ENCODE measurements at regions not wholly inside any gene's neighbourhood (a gene's known extent, or its start where the extent isn't known, plus 50 kb on each side); places are given as distances from the start of the nearest gene placed in this dataset.
A peak's percentile ranks its signal among the peaks of the same experiment; 100 is the strongest.
"Not testable (repeated sequence)": the region's sequence is repeated elsewhere in the genome, so short reads cannot be mapped to it uniquely, and the experiment has no call there.

DNA sequence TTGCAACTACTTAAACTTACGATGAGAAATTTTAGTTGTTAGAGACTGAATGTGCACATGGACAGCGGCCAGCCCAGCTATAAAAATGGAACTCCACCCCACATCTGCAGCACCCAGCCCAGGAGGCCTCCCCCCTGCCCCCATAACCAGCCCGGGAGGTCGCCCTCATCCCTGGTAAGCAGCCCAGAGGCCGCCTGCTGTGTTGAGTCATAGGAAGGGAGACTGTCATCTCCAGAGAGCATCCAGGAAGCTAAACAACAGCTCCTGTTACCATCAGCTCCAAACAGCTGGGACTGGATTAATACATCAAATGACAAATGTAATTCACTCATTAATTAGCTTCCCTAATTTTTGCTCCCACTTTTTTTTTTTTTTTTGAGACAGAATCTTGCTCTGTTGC is 5452.7 kb upstream of the TPTE start:
- H3K9me3 ChIP-seq; DNase-seq; ATAC-seq; H3K4me3 ChIP-seq; H3K27me3 ChIP-seq; H3K36me3 ChIP-seq (replicated peaks in 1 of 2; ENCODE audit: insufficient read depth in 1 of 2, low read depth in 2 of 2); intact Hi-C loops (cut with DNase I); H3K4me1 ChIP-seq; H3K27ac ChIP-seq: not testable (repeated sequence)
- WGBS, 2 donors: no CpG with 5 or more reads among the region's 5 CpGs

GRCh38 chr21:5071180-5071579 is 5450.2 kb upstream of the TPTE start:
- H3K9me3 ChIP-seq; H3K4me3 ChIP-seq; H3K4me1 ChIP-seq; H3K27me3 ChIP-seq; DNase-seq; H3K27ac ChIP-seq; ATAC-seq; H3K36me3 ChIP-seq (replicated peaks in 1 of 2; ENCODE audit: insufficient read depth in 1 of 2, low read depth in 2 of 2); intact Hi-C loops (cut with DNase I): not testable (repeated sequence)
- no CpG with 5 or more reads among the region's 2 CpGs for WGBS, 2 donors

- WGBS, 2 donors: no CpG with 5 or more reads among the region's 7 CpGs
- intact Hi-C loops (cut with DNase I); H3K9me3 ChIP-seq; H3K36me3 ChIP-seq (replicated peaks in 1 of 2; ENCODE audit: insufficient read depth in 1 of 2, low read depth in 2 of 2); H3K27me3 ChIP-seq; H3K27ac ChIP-seq; H3K4me1 ChIP-seq; H3K4me3 ChIP-seq; DNase-seq: not testable (repeated sequence)
- peak; percentile 42 for ATAC-seq
Measured at GRCh38 chr21:5076854-5077253, 5444.5 kb upstream of the TPTE start.

- DNase-seq; H3K4me1 ChIP-seq; H3K36me3 ChIP-seq (replicated peaks in 1 of 2; ENCODE audit: insufficient read depth in 1 of 2, low read depth in 2 of 2); H3K27ac ChIP-seq; ATAC-seq; H3K27me3 ChIP-seq; intact Hi-C loops (cut with DNase I); H3K9me3 ChIP-seq; H3K4me3 ChIP-seq: not testable (repeated sequence)
- WGBS, 2 donors: no CpG with 5 or more reads among the region's 8 CpGs
Measured at GRCh38 chr21:5079361-5079760, 5442.0 kb upstream of the TPTE start.

GRCh38 chr21:5080015-5080414 is 5441.4 kb upstream of the TPTE start:
- ATAC-seq; H3K27ac ChIP-seq; H3K9me3 ChIP-seq; H3K4me1 ChIP-seq; intact Hi-C loops (cut with DNase I); DNase-seq; H3K27me3 ChIP-seq; H3K4me3 ChIP-seq; H3K36me3 ChIP-seq (replicated peaks in 1 of 2; ENCODE audit: insufficient read depth in 1 of 2, low read depth in 2 of 2): not testable (repeated sequence)
- WGBS, 2 donors: no CpG with 5 or more reads among the region's 5 CpGs

GRCh38 chr21:5084246-5084645 is 5437.1 kb upstream of the TPTE start:
- H3K27ac ChIP-seq; ATAC-seq; H3K9me3 ChIP-seq; H3K36me3 ChIP-seq (replicated peaks in 1 of 2; ENCODE audit: insufficient read depth in 1 of 2, low read depth in 2 of 2); H3K4me3 ChIP-seq; H3K27me3 ChIP-seq; DNase-seq; intact Hi-C loops (cut with DNase I); H3K4me1 ChIP-seq: not testable (repeated sequence)
- 75% methylated on average over 4 of the region's 8 CpGs; no CpG with 5 or more reads in 1 of the 2 donors for WGBS, 2 donors

DNA sequence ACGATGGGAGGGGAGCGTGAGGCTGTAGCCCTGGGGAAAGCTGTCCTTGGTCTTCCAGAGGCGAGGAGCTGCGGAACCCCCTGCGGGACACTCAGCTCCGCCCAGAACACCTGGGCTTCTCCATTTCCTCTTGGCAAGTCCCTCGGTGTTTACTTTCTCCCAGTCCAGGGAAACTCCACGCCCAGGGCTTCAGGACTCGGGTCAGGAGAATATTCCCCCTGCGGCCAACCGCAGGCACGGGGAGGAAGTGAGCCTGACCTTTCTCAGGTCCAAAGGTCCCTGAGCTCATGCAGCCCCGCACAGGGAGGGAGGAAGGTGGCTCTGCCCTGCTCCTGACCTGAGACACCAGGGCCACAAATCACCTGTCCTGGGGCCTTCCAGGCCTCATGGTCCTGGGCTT is 5435.9 kb upstream of the TPTE start:
- ATAC-seq: not testable (repeated sequence)

DNA sequence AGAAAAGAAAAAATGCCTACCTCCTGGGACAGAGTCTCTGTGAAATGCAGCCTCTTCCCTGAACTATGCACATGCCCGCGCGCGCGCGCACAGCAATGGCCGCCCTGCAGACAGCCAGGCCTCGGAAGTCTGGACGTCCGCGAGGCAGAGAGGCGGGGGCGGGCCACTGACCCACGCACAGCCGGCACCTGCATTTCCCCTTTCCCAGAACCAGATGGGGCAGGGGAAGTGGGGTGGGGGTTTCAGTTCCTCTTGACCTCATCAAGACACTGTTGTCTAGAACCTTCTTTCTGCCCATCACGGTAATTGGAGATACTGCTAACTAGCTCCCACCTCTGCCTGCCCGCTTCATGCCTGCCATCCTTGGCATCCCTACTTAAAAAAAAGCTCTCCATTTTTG is 5435.0 kb upstream of the TPTE start:
- H3K36me3 ChIP-seq (replicated peaks in 1 of 2; ENCODE audit: insufficient read depth in 1 of 2, low read depth in 2 of 2); ATAC-seq; H3K4me1 ChIP-seq; H3K9me3 ChIP-seq; H3K4me3 ChIP-seq; H3K27ac ChIP-seq; H3K27me3 ChIP-seq; intact Hi-C loops (cut with DNase I): not testable (repeated sequence)
- no CpG with 5 or more reads among the region's 17 CpGs for WGBS, 2 donors
- DNase-seq: peak in 1 of 4 donors; percentile 48

More for the DNA sequence above, 5435.9 kb upstream of the TPTE start:
- H3K27ac ChIP-seq; H3K4me3 ChIP-seq; H3K4me1 ChIP-seq; H3K27me3 ChIP-seq; DNase-seq; intact Hi-C loops (cut with DNase I); H3K9me3 ChIP-seq; H3K36me3 ChIP-seq (replicated peaks in 1 of 2; ENCODE audit: insufficient read depth in 1 of 2, low read depth in 2 of 2): not testable (repeated sequence)
- no CpG with 5 or more reads among the region's 13 CpGs for WGBS, 2 donors

DNA sequence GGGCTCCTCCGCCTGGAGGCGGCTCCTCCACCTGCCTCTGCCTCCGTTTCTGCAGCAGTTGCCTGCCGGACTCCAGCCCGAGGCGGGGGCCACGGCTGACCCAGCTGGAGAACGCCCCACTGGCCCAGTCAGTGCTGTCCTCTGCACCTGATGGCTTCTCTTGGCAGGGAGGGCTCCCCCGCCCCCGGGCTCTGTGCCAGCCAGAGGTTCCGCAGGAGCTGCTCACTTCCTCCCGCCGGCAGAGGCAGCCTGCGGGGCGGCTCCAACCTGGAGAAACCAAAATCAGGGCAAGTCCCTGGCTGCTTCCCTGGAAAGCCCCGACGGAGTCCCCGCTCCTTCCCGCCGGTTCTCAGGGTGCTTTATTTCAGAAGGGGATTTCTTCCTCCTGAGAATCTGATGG is 5432.6 kb upstream of the TPTE start:
- DNase-seq; H3K36me3 ChIP-seq (replicated peaks in 1 of 2; ENCODE audit: insufficient read depth in 1 of 2, low read depth in 2 of 2); intact Hi-C loops (cut with DNase I); H3K27me3 ChIP-seq; H3K9me3 ChIP-seq; H3K4me3 ChIP-seq; H3K27ac ChIP-seq; H3K4me1 ChIP-seq: not testable (repeated sequence)
- ATAC-seq: peak; percentile 47
- no CpG with 5 or more reads among the region's 20 CpGs for WGBS, 2 donors

DNA sequence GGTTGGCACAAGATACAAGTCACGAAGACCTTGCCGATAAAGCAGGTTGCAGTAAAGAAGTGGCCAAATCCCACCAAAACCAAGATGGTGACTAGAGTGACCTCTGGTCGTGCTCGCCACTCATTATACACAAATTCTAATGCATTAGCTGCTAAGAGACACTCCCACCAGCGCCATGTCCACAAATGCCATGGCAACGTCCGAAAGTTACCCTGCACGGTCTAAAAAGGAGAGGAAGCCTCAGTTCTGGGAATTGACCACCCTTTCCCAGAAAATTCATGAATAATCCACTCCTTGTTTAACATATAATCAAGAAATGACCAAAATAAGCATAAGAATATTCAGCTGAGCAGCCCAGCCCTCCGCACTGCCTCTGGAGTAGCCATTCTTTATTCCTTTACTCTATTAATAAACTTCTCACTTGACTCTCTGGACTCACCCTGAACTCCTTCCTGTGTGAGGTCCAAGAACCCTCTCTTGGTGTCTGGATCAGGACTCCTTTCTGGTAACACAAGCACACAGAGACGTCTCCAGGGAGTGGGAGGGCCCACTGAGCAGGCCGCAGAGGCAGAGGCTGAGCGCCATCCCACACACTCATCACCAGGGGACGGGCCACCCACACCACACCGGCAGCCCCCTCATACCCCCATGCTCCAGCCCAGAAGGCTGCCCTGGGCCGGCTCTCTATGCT is 5431.8 kb upstream of the TPTE start:
- no CpG with 5 or more reads among the region's 15 CpGs for WGBS, 2 donors
- ATAC-seq: peak; percentile 41

DNA sequence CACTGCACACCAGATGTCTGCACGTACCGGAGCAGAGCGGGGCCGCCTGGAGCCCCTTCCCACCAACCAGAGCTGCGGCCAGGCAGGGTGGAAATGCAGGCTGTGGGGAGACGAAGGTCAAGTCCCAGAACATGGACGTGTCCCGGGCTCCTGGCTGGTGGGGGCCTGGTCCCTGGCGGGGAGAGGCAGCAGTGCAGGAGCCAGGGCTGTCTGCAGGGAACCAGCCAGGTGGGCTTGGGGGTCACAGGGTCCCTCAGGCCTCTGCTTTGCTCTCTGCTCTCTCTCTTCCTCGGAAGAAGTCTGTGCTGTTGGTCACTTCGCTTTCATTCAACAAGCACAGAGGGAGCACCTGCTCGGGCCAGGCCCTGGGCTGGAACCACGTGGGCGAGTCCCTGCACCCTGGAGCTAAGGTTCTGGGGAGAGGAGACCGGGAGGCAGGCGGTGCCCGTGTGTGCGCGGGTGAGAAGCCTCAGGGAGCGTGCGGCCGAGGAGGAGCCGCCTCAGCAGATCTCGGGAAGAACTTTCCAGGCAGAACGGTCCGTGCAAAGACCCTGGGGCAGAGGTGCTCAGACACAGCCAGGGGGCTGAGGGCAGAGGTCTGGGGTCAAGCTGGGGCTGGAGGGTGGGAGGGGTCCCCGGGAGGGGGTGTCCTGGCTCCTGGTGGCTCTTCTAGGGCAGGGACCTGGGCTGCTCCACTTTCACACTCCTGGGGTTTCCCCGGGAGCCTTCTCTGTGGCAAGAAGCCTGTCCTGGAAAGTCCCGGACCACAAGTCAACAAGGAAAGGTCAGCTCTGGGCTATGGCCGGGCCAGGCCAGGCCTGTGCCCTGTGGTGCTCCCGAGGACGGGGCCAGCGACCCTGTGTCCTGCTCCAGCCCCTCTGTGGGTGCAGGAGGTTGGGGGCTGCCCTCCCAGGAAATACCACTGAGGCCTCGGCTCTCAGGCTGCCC is 5431.0 kb upstream of the TPTE start:
- H3K27ac ChIP-seq; H3K4me1 ChIP-seq; intact Hi-C loops (cut with DNase I); H3K9me3 ChIP-seq; H3K4me3 ChIP-seq; H3K36me3 ChIP-seq (replicated peaks in 1 of 2; ENCODE audit: insufficient read depth in 1 of 2, low read depth in 2 of 2); DNase-seq; ATAC-seq; H3K27me3 ChIP-seq: not testable (repeated sequence)
- WGBS, 2 donors: 83% methylated on average over 15 of the region's 34 CpGs; no CpG with 5 or more reads in 1 of the 2 donors

More for the DNA sequence above, 5431.8 kb upstream of the TPTE start:
- H3K4me3 ChIP-seq; H3K4me1 ChIP-seq; H3K27ac ChIP-seq; H3K36me3 ChIP-seq (replicated peaks in 1 of 2; ENCODE audit: insufficient read depth in 1 of 2, low read depth in 2 of 2); intact Hi-C loops (cut with DNase I); H3K27me3 ChIP-seq; DNase-seq; H3K9me3 ChIP-seq: not testable (repeated sequence)

- DNase-seq; H3K27me3 ChIP-seq; intact Hi-C loops (cut with DNase I); H3K4me1 ChIP-seq; ATAC-seq; H3K9me3 ChIP-seq; H3K27ac ChIP-seq; H3K36me3 ChIP-seq (replicated peaks in 1 of 2; ENCODE audit: insufficient read depth in 1 of 2, low read depth in 2 of 2); H3K4me3 ChIP-seq: not testable (repeated sequence)
- WGBS, 2 donors: no CpG with 5 or more reads among the region's 11 CpGs
Measured at GRCh38 chr21:5091274-5091673, 5430.1 kb upstream of the TPTE start.
